Midbrain (tissue), 1 donor: ENCODE measurements at regions not wholly inside any gene's neighbourhood (a gene's known extent, or its start where the extent isn't known, plus 50 kb on each side); places are given as distances from the start of the nearest gene placed in this dataset.

Source experiments
- DNase-seq: peaks from one replicate; lab custom pipeline; 2025; lab: John Stamatoyannopoulos, UW

DNA sequence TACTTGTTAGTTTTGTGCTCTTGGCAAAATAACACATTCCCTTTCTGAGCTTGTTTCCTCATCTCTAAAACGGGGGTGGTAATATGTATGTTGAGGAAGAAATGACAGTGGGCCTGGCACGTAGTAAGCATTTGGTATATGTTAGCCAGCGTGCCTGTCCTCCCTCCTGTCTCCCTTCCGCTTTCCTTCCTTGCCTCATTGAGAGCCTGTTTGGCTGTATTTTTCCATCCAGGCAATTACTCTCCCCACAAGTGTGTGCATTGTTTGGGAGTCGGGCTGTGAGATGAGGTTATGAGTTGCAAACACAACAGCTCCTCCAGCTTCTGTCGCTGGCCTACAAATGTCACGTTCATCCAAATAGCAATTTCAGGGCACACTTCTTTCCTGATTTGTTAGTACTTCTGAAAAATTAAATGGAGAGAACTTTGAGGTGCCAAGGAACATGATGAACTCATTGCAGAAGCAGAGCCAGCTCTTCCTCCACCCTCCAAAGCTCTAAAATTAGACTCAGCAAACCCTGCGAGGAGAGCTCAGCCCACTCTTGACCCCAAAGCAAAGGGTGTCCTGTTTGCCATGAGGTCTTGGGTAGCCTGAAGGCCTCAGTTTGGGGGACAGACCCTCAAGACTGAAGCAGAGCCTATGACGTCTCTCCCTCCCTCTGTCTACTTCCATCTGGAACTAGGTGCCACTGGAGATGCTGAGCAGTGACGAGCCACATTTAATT lies 50.7 kb upstream of the TOX2 start:
- DNase-seq = peak; percentile 3

DNA sequence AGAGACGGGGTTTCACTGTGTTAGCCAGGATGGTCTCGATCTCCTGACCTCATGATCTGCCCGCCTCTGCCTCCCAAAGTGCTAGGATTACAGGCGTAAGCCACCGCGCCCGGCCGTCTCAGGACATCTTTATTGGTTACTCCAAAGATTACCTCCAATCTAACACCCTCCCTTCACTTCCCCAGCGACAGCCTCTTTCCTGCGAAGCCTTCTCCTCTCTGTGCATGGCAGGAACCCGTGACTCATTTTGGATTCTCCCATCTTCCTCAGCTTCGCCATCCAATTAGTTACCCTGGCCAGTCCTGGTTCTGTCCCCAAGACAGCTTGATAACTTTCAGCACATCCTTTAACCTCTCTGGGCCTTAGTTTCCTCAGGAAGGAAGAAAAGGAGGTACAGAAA lies 51.3 kb upstream of the TOX2 start:
- no peak for DNase-seq

DNA sequence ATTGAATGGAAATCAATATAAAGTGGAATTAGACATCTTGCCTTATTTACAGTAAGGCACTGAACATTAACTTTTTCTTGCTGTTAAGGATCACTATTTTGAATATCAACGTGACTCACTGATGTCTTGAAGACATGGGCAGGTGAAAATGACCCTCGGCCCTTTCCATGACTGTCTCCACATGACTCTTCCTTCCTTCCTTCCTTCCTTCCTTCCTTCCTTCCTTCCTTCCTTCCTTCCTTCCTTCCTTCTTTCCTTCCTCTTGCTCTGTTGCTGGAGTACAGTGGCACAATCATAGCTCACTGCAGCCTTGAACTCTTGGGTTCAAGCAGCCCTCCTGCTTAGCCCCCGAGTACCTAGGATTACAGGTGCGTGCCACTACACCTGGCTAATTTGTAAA lies 52.2 kb upstream of the TOX2 start:
- no peak for DNase-seq

DNA sequence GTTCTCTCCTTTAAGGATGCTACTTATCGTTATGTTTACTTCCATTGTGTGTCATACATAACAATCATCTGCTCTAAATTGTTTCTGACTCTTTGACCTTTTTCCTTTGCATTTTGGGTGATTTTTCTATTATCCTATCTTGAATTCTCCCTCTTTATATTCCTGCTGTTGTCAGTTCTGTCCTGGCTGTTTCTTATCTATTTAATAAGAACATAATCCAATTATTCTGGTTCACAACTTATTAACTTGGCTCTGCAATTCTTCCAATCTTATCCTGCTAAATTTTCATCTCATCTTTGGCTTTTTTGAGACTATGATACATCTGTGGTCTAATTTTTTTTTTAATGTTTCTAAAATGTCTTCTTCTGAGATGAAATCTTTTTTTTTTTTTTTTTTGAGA lies 54.7 kb upstream of the TOX2 start:
- no peak for DNase-seq

DNA sequence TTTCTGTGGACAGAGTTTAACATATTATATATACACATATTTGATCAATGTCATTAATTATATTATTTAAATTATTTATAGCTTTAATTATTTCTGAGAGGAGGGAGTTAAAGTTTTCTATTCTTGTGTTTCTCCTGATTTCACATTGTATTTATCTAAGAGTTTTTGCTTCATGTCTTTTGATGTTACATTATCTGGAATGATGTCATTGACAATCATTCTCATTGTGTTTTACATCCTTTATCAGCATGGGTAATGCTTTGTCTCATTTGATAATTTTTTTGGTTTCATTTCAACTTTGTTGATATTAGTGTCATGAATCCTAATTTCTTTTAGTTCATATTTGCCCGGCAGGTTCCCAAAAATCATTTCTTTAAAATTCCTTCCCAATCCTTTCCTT lies 56.7 kb upstream of the TOX2 start:
- no peak for DNase-seq

DNA sequence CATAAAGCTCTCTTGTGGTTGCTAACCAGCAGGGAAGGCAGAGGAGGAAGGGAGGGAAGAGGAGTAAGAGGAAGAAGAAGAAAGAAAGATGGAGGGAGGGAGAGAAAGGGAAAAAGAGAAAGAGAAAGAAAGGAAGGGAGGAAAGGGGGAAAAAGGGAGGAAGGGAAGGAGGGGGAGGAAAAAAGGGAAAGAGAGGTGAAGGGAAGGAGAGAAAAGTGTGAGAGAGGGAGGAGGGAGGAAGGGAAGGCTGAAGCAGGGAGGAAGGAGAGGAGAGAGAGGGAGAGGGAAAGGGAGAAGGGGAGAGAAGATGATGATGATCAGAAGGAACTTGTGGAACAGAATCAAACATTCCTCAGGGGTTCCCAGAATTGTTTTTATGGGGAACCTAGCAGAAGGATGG lies 57.5 kb upstream of the TOX2 start:
- no peak for DNase-seq

DNA sequence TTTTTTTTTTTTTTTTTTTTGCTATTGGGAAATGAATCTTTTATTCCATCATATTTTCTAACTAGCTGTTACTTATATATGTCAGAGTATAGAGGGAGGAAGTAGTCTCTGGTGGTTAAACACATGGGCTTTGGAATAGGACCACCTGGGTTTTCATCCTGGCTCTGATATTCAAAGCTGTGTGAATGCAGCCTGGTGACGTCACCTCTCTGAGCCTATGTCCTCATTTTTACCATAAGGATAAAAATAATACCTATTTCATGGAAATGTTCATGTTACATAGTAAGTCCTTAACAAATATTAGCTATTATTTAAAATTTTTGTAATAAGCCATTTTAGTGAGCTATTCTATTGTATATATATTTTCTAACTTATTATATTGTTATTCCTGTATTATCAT lies 58.8 kb upstream of the TOX2 start:
- no peak for DNase-seq

DNA sequence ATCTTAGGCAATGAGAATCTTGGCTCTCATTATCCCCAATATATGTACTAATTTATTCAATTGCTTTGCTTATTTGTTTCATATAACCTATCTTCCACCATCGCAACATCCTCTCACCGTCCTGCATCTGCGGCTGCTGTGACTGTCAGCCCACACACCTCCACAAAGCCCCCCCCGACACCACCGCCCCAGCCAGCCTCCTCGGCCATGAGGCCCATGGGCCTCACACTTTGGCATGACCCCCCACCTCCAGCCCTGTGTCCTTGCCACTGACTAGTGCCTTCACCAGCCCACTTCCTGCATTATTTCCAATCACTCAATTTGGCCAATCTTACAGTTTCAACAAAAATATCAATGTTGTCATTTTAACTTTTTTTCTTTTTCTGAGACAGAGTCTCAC lies 60.7 kb upstream of the TOX2 start:
- no peak for DNase-seq

DNA sequence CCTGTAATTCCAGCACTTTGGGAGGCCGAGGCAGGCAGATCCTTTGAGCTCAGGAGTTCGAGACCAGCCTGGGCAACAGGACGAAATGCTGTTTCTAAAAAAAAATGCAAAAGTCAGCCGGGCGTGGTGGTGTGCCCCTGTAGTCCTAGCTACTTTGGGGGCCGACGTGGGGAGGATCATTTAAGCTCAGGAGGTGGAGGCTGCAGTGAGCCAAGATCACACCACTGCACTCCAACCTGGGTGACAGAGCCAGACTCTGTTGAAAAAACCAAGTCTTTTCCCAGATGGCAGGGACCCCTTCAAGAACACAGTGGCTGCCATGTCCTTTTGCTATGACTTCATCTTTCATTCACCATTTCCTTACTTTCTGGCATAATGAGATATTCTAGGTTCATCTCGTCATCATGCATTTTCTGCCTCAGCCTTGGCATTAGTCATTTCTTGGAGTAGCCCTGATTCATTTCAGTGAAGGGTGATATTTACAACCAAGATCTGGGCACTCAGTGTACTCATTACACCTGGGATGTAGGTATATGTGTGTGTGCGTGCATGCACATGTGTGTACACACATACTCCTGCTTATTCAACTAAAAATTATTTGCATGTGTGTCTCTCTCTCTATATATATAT lies 61.4 kb upstream of the TOX2 start:
- no peak for DNase-seq

DNA sequence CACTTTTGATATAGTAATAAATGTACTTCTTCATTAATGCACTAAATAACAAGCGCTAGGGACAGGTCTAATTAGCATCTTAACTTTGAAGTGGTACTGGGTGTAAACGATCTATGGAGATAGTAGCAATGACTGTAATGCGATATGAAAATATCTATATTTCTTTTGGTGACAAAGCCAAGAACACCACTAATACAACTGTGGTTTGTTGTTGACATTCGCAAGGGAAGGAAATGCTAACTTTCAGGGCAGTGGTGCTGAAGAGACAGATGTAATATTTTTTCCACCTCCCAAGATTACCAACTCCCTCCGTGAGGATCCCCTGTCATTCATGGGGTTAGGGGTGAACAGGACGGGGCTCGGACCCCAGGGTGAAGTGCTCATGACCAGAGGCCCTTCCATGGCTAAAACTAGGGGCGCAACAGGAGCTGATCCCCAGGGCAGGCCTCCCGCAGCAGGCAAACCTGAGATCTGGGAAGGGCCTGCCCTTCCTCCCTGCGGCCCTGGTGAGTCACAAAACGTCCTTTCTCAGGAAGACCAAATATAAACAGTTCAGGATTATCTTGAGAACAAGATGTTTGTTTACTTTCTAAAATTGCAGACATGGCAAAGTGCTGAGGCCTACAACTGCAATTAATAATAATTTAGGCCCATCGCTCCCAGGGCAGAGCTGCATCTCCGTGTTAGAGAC lies 65.0 kb upstream of the TOX2 start:
- no peak for DNase-seq

DNA sequence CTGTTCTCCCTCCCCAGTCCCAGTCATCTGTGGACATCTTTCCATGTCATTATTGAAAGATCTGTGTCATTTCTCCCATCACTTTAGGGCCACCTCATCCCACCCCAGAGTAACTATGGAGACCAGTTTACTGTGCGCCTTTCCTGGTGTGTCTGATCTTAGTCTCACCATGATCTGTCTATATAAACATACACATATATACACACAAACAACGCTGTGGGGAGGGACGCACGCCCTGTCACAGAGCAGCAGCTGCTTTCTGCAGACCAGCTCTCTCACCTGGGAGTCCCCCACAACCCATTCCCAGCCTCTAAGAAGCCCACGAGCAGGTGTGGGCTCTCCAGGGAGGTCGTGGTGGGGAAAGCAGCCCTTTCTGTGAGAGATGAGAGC lies 68.1 kb upstream of the TOX2 start:
- DNase-seq = no peak

DNA sequence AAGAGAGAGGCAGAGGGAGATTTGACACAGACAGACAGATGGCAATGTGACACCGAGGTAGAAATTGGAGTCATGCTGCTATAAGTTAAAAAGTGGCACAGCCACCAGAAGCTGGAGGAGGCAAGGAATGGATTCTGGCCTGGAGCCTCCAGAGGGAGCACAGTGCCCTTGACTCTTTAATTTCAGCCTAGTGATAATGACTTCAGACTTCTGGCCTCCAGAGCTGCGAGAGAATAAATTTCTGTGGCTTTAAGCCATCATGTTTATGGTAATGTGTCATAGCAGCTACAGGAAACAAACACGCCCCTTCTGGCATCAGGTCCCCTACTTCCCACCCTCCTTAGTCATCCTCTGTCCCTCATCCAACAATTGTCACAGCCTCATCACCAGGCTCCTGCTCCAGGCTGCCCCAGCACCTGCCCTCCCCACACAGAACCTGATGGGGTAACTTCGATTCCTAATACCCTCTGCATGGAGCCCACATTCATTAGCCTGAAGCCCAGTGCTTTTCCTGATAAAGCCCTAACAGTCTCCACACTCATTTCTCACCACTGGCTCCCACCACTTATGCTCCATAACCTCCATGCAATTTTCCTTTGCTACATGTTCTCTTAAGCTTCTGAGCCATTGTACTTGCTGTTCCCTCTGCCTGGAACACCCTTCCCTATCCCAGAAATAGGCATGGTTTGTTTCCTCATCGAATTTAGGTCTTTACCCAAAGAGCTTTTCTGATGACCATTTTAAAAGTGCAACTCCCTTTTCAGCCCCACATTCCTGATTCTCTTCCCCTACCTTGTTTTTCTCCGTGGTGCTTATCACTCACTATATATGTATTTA lies 69.7 kb upstream of the TOX2 start:
- no peak for DNase-seq

DNA sequence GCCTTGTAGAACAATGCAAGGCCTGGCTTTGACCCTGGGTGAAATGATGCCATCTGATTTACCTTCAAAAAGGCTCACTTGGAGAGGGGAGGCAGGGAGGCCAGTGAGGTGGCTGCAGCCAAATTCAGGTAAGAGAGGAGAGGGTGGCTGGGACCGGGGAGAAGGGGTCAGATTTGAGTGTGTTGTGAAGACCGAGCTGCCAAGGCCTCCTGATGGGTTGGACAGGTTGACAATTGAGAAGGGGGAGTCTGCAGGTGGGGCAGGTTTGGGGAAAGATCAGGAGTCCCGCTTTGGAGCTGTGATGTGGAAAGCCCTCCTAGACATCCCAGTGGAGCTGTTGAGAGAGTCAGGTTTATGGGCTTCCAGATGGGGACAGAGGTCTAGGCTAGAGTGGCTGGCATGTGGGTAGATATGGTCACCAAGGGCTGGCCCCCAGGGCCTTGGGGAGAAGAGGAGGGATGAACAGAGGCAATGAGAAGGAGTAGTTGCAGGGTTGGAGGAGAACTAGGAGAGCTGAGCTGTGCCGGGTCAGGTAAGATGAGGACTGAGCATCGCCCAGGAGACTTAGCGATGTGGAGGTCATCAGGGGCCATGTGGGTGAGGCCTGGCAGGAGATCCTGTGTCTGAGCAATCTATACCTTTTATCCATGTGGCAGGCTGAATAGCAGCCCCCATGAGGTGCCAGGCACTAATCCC lies 70.5 kb upstream of the TOX2 start:
- DNase-seq = no peak

DNA sequence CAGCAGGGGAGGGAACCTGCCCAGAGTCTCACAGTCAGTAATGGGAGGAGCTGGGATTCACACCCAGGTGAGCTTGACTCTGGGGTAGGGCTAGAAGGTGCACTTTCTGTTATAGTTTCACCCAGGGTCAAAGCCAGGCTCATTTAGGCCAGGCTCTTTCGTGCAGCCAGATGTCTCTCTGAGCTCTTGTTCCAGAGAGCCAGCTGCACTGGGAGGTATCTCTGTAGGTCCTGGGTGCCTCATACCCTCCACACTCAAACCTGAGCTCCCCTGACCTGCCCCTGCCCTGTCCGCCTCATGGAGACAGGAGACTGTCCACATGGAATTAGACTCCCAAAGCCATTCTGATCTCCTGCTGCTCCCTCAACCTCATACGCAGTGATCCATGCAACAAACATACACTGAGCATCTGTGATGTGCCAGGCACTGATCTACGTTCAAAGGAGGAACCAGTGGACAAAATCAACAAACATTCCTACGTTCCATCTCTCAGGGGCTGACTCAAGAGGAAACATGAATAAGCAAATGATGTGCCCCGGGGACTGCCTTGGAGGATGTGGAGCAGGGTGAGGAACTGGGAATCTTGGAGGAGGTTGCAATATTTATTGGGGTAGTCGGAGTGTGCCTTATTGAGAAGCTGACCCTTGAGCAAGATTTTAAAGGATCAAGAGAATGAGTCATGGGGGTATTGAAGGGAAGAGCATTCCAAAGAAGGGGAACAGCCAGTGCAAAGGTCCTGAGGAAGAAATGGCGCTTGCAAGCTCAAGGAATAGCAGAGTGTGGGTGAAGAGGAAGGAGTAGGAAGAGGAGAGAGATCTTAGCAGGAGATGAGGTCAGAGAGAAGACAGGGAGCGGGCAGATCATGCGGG lies 71.3 kb upstream of the TOX2 start:
- DNase-seq = no peak

DNA sequence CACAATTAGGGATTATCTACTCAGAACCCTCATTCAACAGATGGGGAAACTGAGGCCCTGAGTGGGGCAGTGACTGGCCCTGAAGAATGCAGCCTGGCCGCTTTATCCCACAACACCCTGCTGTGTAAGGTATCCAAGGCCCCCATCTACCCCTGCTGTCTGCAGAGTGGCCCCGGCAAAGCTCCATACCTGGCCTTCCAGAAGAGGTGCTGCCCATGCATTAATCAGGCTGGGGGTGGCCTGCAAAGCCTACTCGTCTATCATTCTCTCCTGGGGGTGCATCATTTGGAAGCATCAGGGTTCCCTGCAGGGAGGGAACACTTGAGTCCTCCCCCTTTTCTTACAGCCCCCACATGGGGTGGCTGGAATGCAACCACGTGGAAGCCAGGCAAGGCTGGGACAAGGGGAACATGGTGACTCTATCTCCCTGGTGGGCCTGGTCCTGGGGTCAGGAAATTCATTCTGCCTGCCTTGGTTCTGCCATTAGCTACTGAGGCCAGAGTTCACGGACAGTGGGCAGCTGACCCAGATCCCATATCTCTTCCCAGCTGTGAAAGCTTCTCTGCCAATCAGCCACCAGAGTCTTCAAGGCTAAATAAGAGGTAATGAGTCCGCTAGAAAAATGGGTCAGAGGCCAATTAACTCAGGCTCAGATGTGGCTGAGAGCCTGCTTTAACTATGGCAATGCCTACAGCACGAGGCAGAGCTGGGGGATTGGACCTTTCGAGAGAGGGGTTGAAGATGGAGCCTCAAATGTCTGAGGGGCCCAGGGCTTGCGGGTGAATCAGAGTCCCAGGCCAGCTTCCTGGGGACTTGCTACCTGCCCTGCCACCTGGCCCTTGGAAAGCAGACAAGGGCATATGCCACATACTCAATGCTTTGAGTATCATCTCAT lies 72.3 kb upstream of the TOX2 start:
- no peak for DNase-seq

DNA sequence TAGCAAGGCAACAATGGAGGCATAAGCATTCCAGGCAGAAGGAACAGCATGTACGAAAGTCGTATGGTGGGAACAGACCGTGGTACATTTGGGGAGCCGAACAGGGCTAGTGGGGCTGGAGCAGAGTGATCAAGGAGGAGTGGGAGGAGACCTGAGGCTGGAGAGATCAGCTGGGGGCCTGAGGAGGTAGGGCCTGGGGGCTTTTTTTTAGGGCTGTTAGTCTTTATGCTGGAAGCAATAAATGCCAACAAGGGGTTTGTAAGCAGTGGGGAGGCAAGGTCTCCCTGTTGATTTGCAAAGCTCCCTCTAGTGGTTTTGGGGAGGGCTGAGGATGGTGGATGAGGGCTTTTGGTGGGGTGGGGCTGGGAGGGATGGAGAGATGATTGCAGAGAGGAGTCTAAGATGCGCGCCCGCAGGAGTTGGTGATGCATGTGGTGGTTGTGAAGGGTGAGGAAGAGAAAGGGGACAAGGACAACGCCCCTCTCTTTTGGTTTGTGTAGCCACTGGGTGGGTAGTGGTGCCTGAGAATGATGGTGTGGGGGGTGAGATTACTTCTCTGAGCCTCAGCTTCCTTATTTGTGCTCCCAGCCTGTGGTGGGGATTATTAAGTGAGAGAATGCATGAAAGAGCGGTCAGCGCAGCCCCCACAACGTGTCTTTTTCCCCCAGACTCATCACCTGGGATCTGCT lies 74.1 kb upstream of the TOX2 start:
- DNase-seq = no peak

DNA sequence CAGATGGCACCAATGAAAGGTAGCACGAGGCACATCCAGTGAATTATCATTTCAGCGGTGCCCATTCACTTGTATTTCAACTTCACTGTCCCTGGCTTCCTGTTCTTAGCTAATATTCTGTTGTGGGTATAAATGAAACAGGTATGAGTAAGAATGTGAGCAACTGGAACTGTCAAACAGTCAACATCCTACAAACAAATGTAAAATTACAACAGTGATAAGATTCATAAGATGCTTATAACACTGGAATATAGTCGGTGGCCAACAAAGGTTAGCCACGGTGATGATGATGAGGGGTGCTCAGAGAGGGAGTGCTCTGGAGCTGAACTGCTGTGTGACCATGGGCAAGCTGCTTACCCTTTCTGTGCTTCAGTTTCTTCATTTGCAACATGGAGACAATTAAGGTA lies 74.9 kb upstream of the TOX2 start:
- DNase-seq = no peak

DNA sequence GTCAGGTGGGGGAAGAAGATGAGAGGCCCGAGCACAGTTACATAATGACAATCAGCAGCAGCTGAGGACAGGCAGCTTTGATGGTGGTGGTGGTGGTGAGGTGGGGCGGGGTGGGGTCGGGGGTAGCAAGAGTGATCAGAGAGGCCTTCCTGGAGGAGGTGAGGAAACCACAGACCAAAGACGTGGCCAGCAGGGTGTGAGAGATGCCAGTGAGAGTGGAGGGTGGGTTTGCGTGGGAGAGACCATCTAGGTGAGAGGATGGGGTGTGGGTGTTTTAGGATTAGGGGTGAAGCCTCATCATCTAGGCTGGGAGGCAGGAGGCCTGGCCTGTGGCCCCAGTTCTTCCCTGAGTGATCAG lies 76.0 kb upstream of the TOX2 start:
- DNase-seq = no peak
